ENCODE measurements at regions not wholly inside any gene's neighbourhood (a gene's known extent, or its start where the extent isn't known, plus 50 kb on each side); places are given as distances from the start of the nearest gene placed in this dataset.

- no peak for TF ChIP-seq POLR2AphosphoS5 (IDR thresholded peaks at IDR 0.05; ENCODE audit: low read depth, low read length)
- TF ChIP-seq REST (IDR thresholded peaks at IDR 0.05; ENCODE audit: insufficient read depth in 1 of 2, low read depth in 2 of 2, low read length in 2 of 2), result no peak
- no peak for TF ChIP-seq SIN3A (IDR thresholded peaks at IDR 0.05; ENCODE audit: borderline replicate concordance, insufficient read depth, low read length)
- TF ChIP-seq TAF1 (IDR thresholded peaks at IDR 0.05; ENCODE audit: borderline replicate concordance, insufficient read depth, low read length), result no peak
- no peak for TF ChIP-seq FOXP2 (optimal IDR thresholded peaks at IDR 0.05; ENCODE audit: borderline replicate concordance, extremely low read depth, extremely low read length, insufficient read depth)
Measured at GRCh38 chr9:95383185-95383676, 65.7 kb upstream of the FANCC start.
